RWPE1 (cell line): ENCODE measurements at regions not wholly inside any gene's neighbourhood (a gene's known extent, or its start where the extent isn't known, plus 50 kb on each side); places are given as distances from the start of the nearest gene placed in this dataset.

Experiments
- CTCF ChIA-PET: fragments of 350-600 bp; sonication (Branson Sonifier 250); formaldehyde crosslinking; extraction: SDS; loops from one replicate; lab custom pipeline; 2021; lab: Yijun Ruan, JAX
- POLR2A ChIA-PET: fragments of 400-600 bp; formaldehyde crosslinking; extraction: SDS; loops from one replicate; lab custom pipeline; 2020; ENCODE audit warnings: antibody characterized with exemption; ENCODE audit not compliant: low non-redundant PET; lab: Yijun Ruan, JAX
- DNase-seq: peaks from one replicate; pipeline ENCODE4 v3.0.0; 2012; ENCODE audit warnings: low spot score
- H3K27ac ChIP-seq: fragments of 450-650 bp; 2 replicates; pipeline ENCODE4 v1.5.1; 2017
- TF ChIP-seq, protein P1 (sequence below): fragments of 450-650 bp; conservative IDR thresholded peaks from 2 replicates; pipeline ENCODE4 v1.5.1; 2017; ENCODE audit warnings: low read depth, mild to moderate bottlenecking

DNA sequence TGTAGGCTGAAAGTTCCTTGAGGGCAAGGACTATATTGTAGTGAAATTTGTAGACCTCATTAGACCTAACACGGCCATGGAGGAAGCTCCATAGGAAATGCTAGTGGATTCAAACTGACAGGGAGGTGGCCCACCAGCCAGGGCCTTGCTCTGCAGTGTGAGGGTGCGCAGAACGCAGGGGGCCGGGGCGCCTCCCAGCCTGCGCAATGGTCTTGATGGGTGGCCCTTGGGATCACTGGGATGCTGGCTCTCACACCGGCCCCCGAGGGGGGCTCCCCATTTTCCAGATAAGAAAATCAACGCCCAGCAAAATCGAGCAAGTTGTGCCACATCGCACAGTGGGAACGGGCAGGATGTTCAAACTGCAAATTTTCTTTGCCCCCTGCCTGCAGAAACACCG, 655.4 kb downstream of the GALR1 start:
- DNase-seq: no peak
- TF ChIP-seq, protein P1, sequence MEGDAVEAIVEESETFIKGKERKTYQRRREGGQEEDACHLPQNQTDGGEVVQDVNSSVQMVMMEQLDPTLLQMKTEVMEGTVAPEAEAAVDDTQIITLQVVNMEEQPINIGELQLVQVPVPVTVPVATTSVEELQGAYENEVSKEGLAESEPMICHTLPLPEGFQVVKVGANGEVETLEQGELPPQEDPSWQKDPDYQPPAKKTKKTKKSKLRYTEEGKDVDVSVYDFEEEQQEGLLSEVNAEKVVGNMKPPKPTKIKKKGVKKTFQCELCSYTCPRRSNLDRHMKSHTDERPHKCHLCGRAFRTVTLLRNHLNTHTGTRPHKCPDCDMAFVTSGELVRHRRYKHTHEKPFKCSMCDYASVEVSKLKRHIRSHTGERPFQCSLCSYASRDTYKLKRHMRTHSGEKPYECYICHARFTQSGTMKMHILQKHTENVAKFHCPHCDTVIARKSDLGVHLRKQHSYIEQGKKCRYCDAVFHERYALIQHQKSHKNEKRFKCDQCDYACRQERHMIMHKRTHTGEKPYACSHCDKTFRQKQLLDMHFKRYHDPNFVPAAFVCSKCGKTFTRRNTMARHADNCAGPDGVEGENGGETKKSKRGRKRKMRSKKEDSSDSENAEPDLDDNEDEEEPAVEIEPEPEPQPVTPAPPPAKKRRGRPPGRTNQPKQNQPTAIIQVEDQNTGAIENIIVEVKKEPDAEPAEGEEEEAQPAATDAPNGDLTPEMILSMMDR: no peak
- ChIA-PET CTCF (no interaction called here), POLR2A (no interaction called here)
- H3K27ac ChIP-seq: no peak overlapping the region

DNA sequence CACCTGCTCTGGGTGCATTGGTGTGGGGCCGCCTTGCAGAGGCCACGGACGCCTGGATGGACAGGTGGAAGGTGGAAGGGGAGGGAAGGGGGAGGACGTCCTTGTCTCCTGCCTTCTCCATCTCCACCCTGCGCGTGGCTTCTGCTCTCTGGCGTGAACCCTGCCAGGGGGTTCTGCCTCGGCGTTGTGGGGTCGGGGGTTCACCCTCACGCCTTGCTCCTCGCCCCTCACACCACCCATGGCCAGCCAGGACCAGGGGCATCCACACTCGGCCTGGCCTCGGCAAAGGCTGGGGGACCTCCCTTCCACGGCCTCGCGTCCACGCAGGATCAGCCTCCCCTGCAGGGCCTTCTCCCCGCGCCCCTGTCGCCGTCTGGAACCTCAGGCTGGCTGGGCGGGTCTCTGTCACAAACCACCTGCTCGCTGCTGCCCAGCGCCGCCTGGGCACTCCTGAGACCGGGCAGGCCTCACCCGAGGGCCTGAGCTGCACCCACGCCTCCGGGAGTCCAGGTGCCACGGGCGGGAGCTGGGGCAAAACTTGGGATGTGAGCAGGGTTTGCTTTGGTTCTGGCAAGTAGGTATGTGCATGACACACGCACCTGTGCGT, 655.9 kb downstream of the GALR1 start:
- no peak overlapping the region for H3K27ac ChIP-seq
- TF ChIP-seq, protein P1: no peak
- CTCF ChIA-PET: interaction anchor here (0.7 kb wide), 1 partner anchor 907 kb away, joined by 6 read pairs; no protein-coding TSS in a partner anchor
- POLR2A ChIA-PET: no interaction called here
- no peak for DNase-seq

DNA sequence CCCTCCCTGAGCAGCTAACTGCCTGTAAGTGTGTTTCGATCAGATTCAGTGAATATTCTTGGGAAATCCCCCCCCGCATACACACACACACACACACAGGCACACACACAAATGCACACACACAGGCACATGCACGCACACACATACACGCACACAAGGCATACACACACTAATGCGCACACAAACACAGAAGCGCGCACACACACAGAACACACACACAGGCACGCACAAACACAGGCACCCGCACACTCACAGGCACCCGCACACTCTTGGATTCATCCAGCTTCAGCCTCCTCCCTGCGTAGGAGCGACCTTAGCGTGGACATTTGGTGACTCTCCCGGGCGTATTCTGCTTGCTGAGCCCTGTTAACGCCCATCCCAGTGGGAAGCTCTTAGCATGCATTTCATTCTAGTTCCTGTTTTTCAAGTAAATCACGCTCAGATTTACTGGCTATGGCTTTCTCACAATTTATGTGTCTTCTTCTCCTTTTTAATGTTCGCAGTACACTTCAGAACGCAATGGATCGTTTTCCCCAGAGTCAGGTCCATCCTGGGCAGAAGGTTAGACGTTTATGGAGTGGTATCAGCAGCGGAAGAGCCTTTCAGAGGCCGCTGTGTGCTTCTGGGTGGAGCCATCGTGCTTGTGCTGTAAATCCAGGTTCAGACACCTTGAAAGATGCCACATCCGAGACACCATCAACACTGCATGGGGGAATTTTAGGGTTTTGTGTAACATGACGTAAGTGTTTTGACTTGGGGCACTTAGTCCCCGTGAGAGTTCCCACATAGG, 656.6 kb downstream of the GALR1 start:
- CTCF ChIA-PET: interaction anchor here (0.7 kb wide), 1 partner anchor 906 kb away, joined by 6 read pairs; no protein-coding TSS in a partner anchor
- DNase-seq: no peak
- POLR2A ChIA-PET: no interaction called here
- no peak overlapping the region for H3K27ac ChIP-seq
- TF ChIP-seq, protein P1: no peak

DNA sequence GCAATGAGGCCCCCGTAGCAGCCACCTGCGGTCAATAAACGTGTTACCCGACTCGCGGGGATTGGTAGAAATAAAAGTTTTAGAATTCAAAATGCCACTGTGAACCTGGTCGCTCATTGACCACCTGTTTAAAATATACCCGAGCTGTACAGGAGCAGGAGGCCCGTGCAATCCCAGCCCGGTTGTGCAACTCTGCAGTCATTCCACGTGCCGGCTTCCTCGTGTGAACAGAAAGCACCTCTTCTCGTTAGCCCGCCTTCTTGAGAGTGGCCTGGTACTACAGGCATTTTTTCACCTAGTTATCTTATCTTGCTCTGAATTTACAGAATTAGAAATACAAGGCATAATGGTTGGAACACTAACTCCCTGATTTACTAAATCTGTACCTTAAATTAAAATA, 660.7 kb downstream of the GALR1 start:
- ChIA-PET POLR2A (no interaction called here), CTCF (no interaction called here)
- TF ChIP-seq, protein P1: no peak

DNA sequence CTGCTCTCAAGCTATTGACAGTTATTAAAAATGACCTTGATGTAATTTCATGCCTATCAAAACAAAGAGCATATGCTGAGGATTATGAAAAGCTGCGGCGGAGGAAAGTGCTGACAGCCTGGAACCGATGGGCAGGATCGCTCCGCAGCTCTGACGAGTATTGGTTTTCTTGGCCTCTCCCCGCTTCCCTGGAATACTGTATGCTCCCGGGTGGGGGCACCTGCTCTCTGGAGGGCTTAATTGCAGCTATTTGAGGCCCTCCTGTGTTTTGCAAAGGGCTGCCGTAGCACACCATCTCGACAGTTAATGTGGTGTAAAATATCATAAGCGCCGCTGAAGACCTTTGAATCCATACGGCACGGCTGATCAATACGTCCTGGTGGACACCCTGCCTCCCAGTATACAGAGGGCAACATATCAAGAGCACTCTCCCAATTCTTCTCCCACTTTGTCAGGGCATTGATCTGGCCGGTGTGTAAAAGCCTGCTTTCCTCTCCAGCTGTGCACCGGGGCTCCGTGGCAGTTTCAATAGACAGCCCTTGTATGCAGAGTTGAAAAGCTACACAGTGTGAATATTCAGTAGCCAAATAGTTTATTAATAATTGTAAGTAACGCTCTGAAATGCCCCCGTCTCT, 662.4 kb downstream of the GALR1 start:
- no peak for DNase-seq
- no peak overlapping the region for H3K27ac ChIP-seq
- ChIA-PET CTCF (no interaction called here), POLR2A (no interaction called here)
- TF ChIP-seq, protein P1: no peak

More for the DNA sequence above, 660.7 kb downstream of the GALR1 start:
- DNase-seq: no peak
- no peak overlapping the region for H3K27ac ChIP-seq

DNA sequence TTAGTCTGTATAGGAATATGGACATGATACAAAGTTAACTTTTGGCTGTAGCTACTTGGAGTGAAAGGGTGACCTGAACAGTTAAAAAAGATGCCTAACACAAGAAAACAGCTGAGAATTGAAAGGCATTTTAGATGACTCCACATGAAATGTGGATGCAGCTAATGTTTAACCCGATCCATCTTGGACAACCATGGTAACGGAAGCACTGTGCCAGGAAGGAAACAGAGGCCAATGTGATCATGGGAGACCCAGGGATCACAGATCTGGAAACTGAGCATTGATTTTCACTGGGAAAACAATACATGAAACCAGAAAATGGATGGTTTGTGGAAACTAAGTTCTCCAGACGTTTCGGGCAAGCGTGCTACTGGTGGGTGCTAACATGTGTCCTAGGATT, 669.1 kb downstream of the GALR1 start:
- ChIA-PET POLR2A (no interaction called here), CTCF (interaction anchor here (0.6 kb wide), 1 partner anchor 10 kb away, joined by 3 read pairs; no protein-coding TSS in a partner anchor)
- TF ChIP-seq, protein P1: no peak
- no peak overlapping the region for H3K27ac ChIP-seq
- DNase-seq: no peak
